Transverse colon (tissue), 4 donors: ENCODE measurements at regions not wholly inside any gene's neighbourhood (a gene's known extent, or its start where the extent isn't known, plus 50 kb on each side); places are given as distances from the start of the nearest gene placed in this dataset.

Source experiments
- DNase-seq: peaks from one replicate; pipeline ENCODE4 v3.0.0-alpha.2; 2019
- H3K27ac ChIP-seq, 4 donors: fragments of 200-600 bp; sonication (generic); 2 replicates each; pipeline ENCODE4 v1.5.1; 2016 to 2018; ENCODE audit warnings: inconsistent platforms in 4 of 4
- H3K27me3 ChIP-seq: fragments of 200-600 bp; sonication (generic); 2 replicates; pipeline ENCODE4 v1.5.1; 2017; ENCODE audit warnings: inconsistent platforms
- H3K36me3 ChIP-seq, 4 donors: fragments of 200-600 bp; sonication (generic); 2 replicates each; pipeline ENCODE4 v1.5.1; 2017 to 2019; ENCODE audit warnings: inconsistent platforms in 4 of 4
- H3K4me1 ChIP-seq, 4 donors: fragments of 200-600 bp; sonication (generic); 2 replicates each; pipeline ENCODE4 v1.5.1; 2017 to 2020; ENCODE audit warnings: inconsistent platforms in 4 of 4
- H3K4me3 ChIP-seq, 4 donors: fragments of 200-600 bp; sonication (generic); 1 replicate in 1 of 4; 2 replicates in 3 of 4; pipeline versions ENCODE4 v1.5.1 to v1.6.1; 2017 to 2019; ENCODE audit warnings: inconsistent platforms in 4 of 4
- H3K9me3 ChIP-seq, 2 donors: fragments of 200-600 bp; sonication (generic); 2 replicates each; pipeline ENCODE4 v1.5.1; 2017 to 2019; ENCODE audit warnings: inconsistent platforms in 2 of 2
- CTCF ChIP-seq, 5 experiments: fragments of 200-600 bp in 3 of 5; fragments of 450-650 bp in 2 of 5; sonication (generic) in 3 of 5; IDR thresholded peaks; 1 replicate in 2 of 5; 2 replicates in 3 of 5; pipeline ENCODE4 v1.5.1; 2016 to 2017; ENCODE audit warnings: antibody characterized with exemption in 5 of 5, inconsistent platforms in 3 of 5, mild to moderate bottlenecking in 2 of 5, moderate library complexity in 1 of 5
- EP300 ChIP-seq: sonication (generic); formaldehyde crosslinking; IDR thresholded peaks from one replicate; pipeline ENCODE4 v1.6.1; 2017; ENCODE audit warnings: antibody characterized with exemption, low read depth
- POLR2A ChIP-seq: fragments of 450-650 bp; IDR thresholded peaks from one replicate; pipeline ENCODE4 v1.6.1; 2016; ENCODE audit warnings: antibody characterized with exemption, mild to moderate bottlenecking, moderate library complexity
- POLR2AphosphoS5 ChIP-seq, 3 donors: sonication (generic); formaldehyde crosslinking; IDR thresholded peaks; one replicate each; pipeline ENCODE4 v1.6.1; 2016; ENCODE audit warnings: antibody characterized with exemption in 3 of 3
- WGBS, 2 donors: methylation state at CpG; one replicate each; pipeline ENCODE4 v1.1.5; 2018; ENCODE audit warnings: low coverage in 1 of 2; 5-methylcytosine and 5-hydroxymethylcytosine counted together
- in situ Hi-C, 4 donors: fragments of 200-750 bp; cut with MboI; loops; one replicate each; pipeline versions ENCODE4 v1.15.0 to v1.15.1; 2017; ENCODE audit warnings: low sequenced_read_pairs in 3 of 4, low pct_ligation_motif_present in 1 of 4, low pct_unique_long_range_greater_than_20kb in 1 of 4
- intact Hi-C: fragments of 100-400 bp; cut with DNase I; formaldehyde crosslinking; loops from one replicate; pipeline ENCODE4 v1.15.1; 2023; ENCODE audit warnings: low total_unique reads

GRCh38 chrX:79570524-79571240 is 203.5 kb upstream of the ITM2A start:
- H3K27me3 ChIP-seq, result no peaks in the 10 kb centered on the region
- 78% methylated on average over 7 of the region's 8 CpGs; no CpG with 5 or more reads in 1 of the 2 donors for WGBS, 2 donors
- H3K36me3 ChIP-seq, result no peaks in the 10 kb centered on the region
- H3K27ac ChIP-seq, result no peak overlapping the region
- DNase-seq, result no peak
- no peaks in the 10 kb centered on the region for H3K9me3 ChIP-seq
- TF ChIP-seq EP300, result no peak
- no peak for TF ChIP-seq POLR2AphosphoS5 (IDR thresholded peaks at IDR 0.05)
- no peak for TF ChIP-seq POLR2A
- TF ChIP-seq CTCF (IDR thresholded peaks at IDR 0.05), result no peak
- H3K4me1 ChIP-seq, result no peaks in the 10 kb centered on the region
- intact Hi-C loops (no loop called here), in situ Hi-C loops (no loop called here)
- no peak overlapping the region for H3K4me3 ChIP-seq

DNA sequence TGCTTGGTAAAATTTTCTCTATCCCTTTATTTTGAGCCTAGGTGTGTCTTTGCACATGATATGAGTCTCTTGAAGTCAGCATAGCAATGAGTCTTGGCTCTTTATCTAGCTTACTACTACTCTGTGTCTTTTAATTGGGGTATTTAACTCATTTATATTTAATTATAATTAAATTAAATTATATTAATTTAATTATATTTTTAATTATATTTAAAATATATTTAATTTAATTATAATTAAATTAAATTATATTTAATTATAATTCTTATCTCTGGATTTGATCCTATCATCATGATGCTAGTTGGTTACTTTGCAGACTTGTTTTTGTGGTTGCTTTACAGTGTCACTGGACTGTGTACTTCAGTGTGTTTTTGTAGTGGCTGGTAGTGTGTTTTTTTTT is 201.2 kb upstream of the ITM2A start:
- DNase-seq, result no peak
- Histone ChIP-seq H3K36me3 (no peaks in the 10 kb centered on the region), H3K27me3 (no peaks in the 10 kb centered on the region), H3K4me1 (no peaks in the 10 kb centered on the region), H3K27ac (no peak overlapping the region), H3K9me3 (no peaks in the 10 kb centered on the region), H3K4me3 (no peak overlapping the region)
- TF ChIP-seq EP300 (no peak), POLR2AphosphoS5 (IDR thresholded peaks at IDR 0.05) (no peak), CTCF (IDR thresholded peaks at IDR 0.05) (no peak)
- in situ Hi-C loops (no loop called here), intact Hi-C loops (no loop called here)

GRCh38 chrX:79564362-79564761 is 197.2 kb upstream of the ITM2A start:
- TF ChIP-seq EP300 (no peak), POLR2AphosphoS5 (IDR thresholded peaks at IDR 0.05) (no peak), POLR2A (no peak), CTCF (IDR thresholded peaks at IDR 0.05) (no peak)
- DNase-seq, result no peak
- in situ Hi-C loops (no loop called here), intact Hi-C loops (no loop called here)
- Histone ChIP-seq H3K4me3 (no peak overlapping the region), H3K9me3 (no peaks in the 10 kb centered on the region), H3K36me3 (no peaks in the 10 kb centered on the region), H3K27me3 (no peaks in the 10 kb centered on the region), H3K4me1 (no peaks in the 10 kb centered on the region), H3K27ac (no peak overlapping the region)
- WGBS, 2 donors, result 78 to 100% methylated on average over 1 to 2 of the region's 2 CpGs

GRCh38 chrX:79559290-79559689 is 192.2 kb upstream of the ITM2A start:
- H3K36me3 ChIP-seq, result no peaks in the 10 kb centered on the region
- no peaks in the 10 kb centered on the region for H3K9me3 ChIP-seq
- H3K27ac ChIP-seq, result no peak overlapping the region
- intact Hi-C loops, result no loop called here
- TF ChIP-seq EP300 (no peak), POLR2A (no peak), CTCF (IDR thresholded peaks at IDR 0.05) (no peak), POLR2AphosphoS5 (IDR thresholded peaks at IDR 0.05) (no peak)
- no peaks in the 10 kb centered on the region for H3K27me3 ChIP-seq
- 33 to 67% methylated on average over 1 to 2 of the region's 2 CpGs for WGBS, 2 donors
- H3K4me1 ChIP-seq, result no peaks in the 10 kb centered on the region
- H3K4me3 ChIP-seq, result no peak overlapping the region
- DNase-seq, result no peak
- in situ Hi-C loops, result no loop called here
